Endothelial cell (in vitro differentiated cells): ENCODE measurements at regions not wholly inside any gene's neighbourhood (a gene's known extent, or its start where the extent isn't known, plus 50 kb on each side); places are given as distances from the start of the nearest gene placed in this dataset.

Source experiments
- DNase-seq: peaks from one replicate; pipeline ENCODE4 v3.0.0; 2021; ENCODE audit warnings: low spot score
- H3K27ac Mint-ChIP-seq: one replicate; pipeline ENCODE4 v1.8.0; 2021; ENCODE audit warnings: mixed read lengths, inconsistent platforms; ENCODE audit not compliant: unreplicated experiment
- H3K27me3 Mint-ChIP-seq: one replicate; pipeline ENCODE4 v1.8.0; 2021; ENCODE audit warnings: mild to moderate bottlenecking, moderate library complexity, mixed read lengths, inconsistent platforms; ENCODE audit not compliant: unreplicated experiment
- H3K36me3 Mint-ChIP-seq: one replicate; pipeline ENCODE4 v1.8.0; 2021; ENCODE audit warnings: mild to moderate bottlenecking, low read depth, mixed read lengths, inconsistent platforms; ENCODE audit not compliant: unreplicated experiment
- H3K4me1 Mint-ChIP-seq: one replicate; pipeline ENCODE4 v1.8.0; 2021; ENCODE audit warnings: mild to moderate bottlenecking, mixed read lengths, inconsistent platforms; ENCODE audit not compliant: unreplicated experiment
- H3K4me3 Mint-ChIP-seq: one replicate; pipeline ENCODE4 v1.8.0; 2021; ENCODE audit warnings: mild to moderate bottlenecking, mixed read lengths, inconsistent platforms; ENCODE audit not compliant: unreplicated experiment
- H3K9me3 Mint-ChIP-seq: one replicate; pipeline ENCODE4 v1.8.0; 2021; ENCODE audit warnings: mixed read lengths, inconsistent platforms; ENCODE audit not compliant: unreplicated experiment
- TF ChIP-seq, protein P1 (sequence below): fragments of 200-600 bp; sonication (generic); IDR thresholded peaks from one replicate; pipeline ENCODE4 v1.5.0; 2021; ENCODE audit warnings: antibody characterized with exemption; ENCODE audit not compliant: unreplicated experiment

DNA sequence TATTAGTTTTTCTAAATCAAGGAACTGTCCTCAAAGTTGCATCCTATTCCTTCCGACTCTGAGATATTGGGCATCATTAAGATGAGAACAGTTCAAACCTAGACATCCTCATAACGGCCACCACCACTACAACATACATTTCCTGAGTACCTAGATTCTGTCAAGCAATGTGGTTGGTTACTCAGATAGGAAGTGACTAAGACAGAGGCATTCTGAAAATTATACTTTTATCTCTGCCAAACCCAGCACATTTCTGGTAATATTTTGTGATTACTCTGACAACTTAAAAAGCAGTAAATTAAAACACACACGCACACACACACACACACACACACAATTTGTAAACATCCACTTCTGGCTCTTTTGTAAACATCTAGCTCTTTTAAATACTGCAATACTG lies 291.2 kb upstream of the MEOX2 start:
- DNase-seq: no peak
- H3K36me3 Mint-ChIP-seq: no peaks in the 10 kb centered on the region
- no peaks in the 10 kb centered on the region for H3K9me3 Mint-ChIP-seq
- TF ChIP-seq, protein P1, sequence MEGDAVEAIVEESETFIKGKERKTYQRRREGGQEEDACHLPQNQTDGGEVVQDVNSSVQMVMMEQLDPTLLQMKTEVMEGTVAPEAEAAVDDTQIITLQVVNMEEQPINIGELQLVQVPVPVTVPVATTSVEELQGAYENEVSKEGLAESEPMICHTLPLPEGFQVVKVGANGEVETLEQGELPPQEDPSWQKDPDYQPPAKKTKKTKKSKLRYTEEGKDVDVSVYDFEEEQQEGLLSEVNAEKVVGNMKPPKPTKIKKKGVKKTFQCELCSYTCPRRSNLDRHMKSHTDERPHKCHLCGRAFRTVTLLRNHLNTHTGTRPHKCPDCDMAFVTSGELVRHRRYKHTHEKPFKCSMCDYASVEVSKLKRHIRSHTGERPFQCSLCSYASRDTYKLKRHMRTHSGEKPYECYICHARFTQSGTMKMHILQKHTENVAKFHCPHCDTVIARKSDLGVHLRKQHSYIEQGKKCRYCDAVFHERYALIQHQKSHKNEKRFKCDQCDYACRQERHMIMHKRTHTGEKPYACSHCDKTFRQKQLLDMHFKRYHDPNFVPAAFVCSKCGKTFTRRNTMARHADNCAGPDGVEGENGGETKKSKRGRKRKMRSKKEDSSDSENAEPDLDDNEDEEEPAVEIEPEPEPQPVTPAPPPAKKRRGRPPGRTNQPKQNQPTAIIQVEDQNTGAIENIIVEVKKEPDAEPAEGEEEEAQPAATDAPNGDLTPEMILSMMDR: no peak
- H3K4me1 Mint-ChIP-seq: peaks cover 7% of the 10 kb centered on the region
- no peak overlapping the region for H3K27ac Mint-ChIP-seq
- no peak overlapping the region for H3K4me3 Mint-ChIP-seq
- no peaks in the 10 kb centered on the region for H3K27me3 Mint-ChIP-seq

DNA sequence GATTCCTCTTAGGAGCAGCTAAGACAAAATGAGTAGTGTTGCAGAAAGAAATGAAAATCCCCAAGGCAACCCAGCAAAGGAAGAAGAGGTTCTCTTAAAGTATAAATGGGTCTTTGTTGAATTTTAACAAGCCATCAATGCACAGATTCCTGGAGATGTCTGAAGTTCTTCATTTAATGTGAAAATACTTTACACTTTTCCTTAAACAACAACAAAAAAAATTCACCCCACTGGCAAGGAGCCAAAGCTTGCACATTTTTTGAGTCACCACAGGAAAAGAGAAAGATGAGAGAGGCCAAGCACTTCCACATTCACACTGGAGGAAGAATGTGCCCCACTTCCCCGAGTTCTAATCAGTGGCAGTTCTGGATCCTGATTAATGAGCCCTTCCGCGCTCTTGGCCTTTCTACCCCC lies 286.4 kb upstream of the MEOX2 start:
- no peak overlapping the region for H3K4me3 Mint-ChIP-seq
- TF ChIP-seq, protein P1: no peak
- H3K27ac Mint-ChIP-seq: no peak overlapping the region
- H3K9me3 Mint-ChIP-seq: no peaks in the 10 kb centered on the region
- no peaks in the 10 kb centered on the region for H3K36me3 Mint-ChIP-seq
- no peak for DNase-seq
- peaks cover 7% of the 10 kb centered on the region for H3K4me1 Mint-ChIP-seq
- H3K27me3 Mint-ChIP-seq: no peaks in the 10 kb centered on the region

DNA sequence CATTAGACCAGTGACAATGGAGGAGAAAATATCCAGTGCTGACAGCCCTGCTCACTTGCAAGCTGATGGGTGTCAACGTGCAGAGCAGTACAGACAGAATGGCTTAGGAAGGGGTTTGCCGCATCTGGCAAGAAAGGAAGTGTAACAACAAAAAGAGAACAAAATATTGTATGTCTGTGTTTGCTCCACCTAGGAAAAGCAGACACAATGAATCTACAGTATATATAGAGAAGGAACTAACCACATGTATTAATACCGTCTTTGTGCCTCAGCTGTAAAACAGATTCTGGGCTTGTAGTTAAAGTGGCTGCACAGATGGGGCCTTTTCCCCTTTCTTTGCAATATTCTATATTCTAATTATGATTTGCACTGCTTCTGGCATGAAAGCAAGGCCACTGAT lies 281.1 kb upstream of the MEOX2 start:
- Mint-ChIP-seq H3K4me3 (no peak overlapping the region), H3K9me3 (no peaks in the 10 kb centered on the region), H3K36me3 (no peaks in the 10 kb centered on the region), H3K27me3 (no peaks in the 10 kb centered on the region), H3K4me1 (peaks cover 5% of the 10 kb centered on the region), H3K27ac (no peak overlapping the region)
- TF ChIP-seq, protein P1: no peak
- DNase-seq: no peak

DNA sequence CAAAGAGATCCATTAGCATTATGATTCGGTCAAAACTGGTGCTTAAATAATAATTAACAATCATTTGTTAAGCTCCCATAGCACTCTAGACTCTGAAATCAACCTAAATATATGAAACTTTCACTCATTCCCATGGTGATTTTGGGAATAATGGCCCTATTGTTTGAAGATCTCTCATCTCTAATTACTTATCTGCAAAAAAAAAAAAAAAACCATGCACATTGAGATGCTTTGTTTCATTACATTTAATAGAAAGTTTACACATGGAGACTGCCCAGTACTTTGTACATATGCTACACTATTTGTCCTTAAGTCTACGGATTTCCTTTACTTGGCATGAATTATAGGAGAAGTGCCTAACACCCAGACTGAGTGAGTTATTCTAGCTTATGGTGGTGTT lies 280.6 kb upstream of the MEOX2 start:
- Mint-ChIP-seq H3K36me3 (no peaks in the 10 kb centered on the region), H3K27ac (no peak overlapping the region), H3K9me3 (no peaks in the 10 kb centered on the region), H3K27me3 (no peaks in the 10 kb centered on the region), H3K4me1 (peaks cover 5% of the 10 kb centered on the region), H3K4me3 (no peak overlapping the region)
- no peak for DNase-seq
- TF ChIP-seq, protein P1: no peak

DNA sequence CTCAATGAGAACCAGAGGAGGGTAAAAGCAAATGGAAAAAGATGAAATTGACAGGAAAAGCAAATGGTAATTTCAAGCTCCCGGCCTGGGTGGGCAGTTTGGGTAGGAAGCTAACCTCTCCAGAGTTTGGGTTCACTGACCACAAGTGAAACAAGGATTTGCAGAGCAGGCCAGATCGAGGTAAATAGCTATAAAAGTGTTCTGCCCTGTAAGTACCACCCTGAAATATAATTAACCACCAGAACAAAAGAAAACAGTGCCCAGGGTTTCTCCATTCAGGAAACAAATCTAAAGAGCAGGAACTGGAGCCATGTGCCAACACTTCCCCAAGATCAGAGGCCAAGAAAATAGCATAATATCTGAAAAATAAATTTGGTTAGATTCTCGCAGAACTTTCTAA lies 276.7 kb upstream of the MEOX2 start:
- no peak overlapping the region for H3K4me3 Mint-ChIP-seq
- H3K4me1 Mint-ChIP-seq: peaks cover 5% of the 10 kb centered on the region
- TF ChIP-seq, protein P1: no peak
- H3K27me3 Mint-ChIP-seq: peaks cover 3% of the 10 kb centered on the region
- H3K36me3 Mint-ChIP-seq: no peaks in the 10 kb centered on the region
- no peak overlapping the region for H3K27ac Mint-ChIP-seq
- DNase-seq: no peak
- no peaks in the 10 kb centered on the region for H3K9me3 Mint-ChIP-seq
